ENCODE measurements at regions not wholly inside any gene's neighbourhood (a gene's known extent, or its start where the extent isn't known, plus 50 kb on each side); places are given as distances from the start of the nearest gene placed in this dataset.
"Not testable (repeated sequence)": the region's sequence is repeated elsewhere in the genome, so short reads cannot be mapped to it uniquely, and the experiment has no call there.

GRCh38 chr3:127520993-127521392, 69.5 kb downstream of the TPRA1 start:
- no peak for FAIRE-seq
- TF ChIP-seq TAF1 (IDR thresholded peaks at IDR 0.05; ENCODE audit: borderline replicate concordance, low read depth, low read length) (no peak), POLR2A (IDR thresholded peaks at IDR 0.05; ENCODE audit: low read depth, low read length) (no peak), POLR2AphosphoS5 (IDR thresholded peaks at IDR 0.05; ENCODE audit: low read depth, low read length) (no peak)

GRCh38 chr3:127518456-127519081, 72.0 kb downstream of the TPRA1 start:
- FAIRE-seq, result no peak
- no peak for DNase-seq (ENCODE audit: insufficient read length)
- TF ChIP-seq POLR2AphosphoS5 (IDR thresholded peaks at IDR 0.05; ENCODE audit: low read depth, low read length) (no peak), POLR2A (IDR thresholded peaks at IDR 0.05; ENCODE audit: low read depth, low read length) (no peak), TAF1 (IDR thresholded peaks at IDR 0.05; ENCODE audit: borderline replicate concordance, low read depth, low read length) (no peak)

More at GRCh38 chr3:127520993-127521392, 69.5 kb downstream of the TPRA1 start:
- no peak for DNase-seq (ENCODE audit: insufficient read length)

DNA sequence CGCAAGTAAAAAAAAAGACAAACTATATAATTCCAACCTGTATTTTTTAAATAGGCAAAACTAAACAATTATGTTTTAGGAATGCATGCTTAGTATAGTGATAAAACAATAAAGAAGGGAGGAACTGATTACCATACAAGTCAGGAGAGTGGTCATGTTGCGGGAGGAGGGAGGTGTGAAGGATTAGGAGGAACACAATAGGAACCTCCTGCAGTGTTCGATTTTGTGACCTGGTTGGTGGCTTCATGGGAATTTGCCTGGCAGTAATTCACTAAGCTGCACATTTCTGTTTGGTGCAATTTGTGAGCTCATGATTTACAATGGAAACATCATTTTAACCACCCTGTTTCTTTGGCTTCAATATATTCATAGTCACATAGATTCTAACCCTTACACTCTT, 78.3 kb downstream of the TPRA1 start:
- FAIRE-seq, result no peak
- DNase-seq (ENCODE audit: insufficient read length), result no peak
- TF ChIP-seq POLR2A (IDR thresholded peaks at IDR 0.05; ENCODE audit: low read depth, low read length), result no peak
- TF ChIP-seq POLR2AphosphoS5 (IDR thresholded peaks at IDR 0.05; ENCODE audit: low read depth, low read length), result no peak
- TF ChIP-seq TAF1 (IDR thresholded peaks at IDR 0.05; ENCODE audit: borderline replicate concordance, low read depth, low read length), result no peak

GRCh38 chr3:127501177-127501576, 89.4 kb downstream of the TPRA1 start:
- no peak for TF ChIP-seq POLR2A (IDR thresholded peaks at IDR 0.05; ENCODE audit: low read depth, low read length)
- no peak for TF ChIP-seq TAF1 (IDR thresholded peaks at IDR 0.05; ENCODE audit: borderline replicate concordance, low read depth, low read length)
- no peak for TF ChIP-seq POLR2AphosphoS5 (IDR thresholded peaks at IDR 0.05; ENCODE audit: low read depth, low read length)
- FAIRE-seq (no peak), DNase-seq (ENCODE audit: insufficient read length) (no peak)

DNA sequence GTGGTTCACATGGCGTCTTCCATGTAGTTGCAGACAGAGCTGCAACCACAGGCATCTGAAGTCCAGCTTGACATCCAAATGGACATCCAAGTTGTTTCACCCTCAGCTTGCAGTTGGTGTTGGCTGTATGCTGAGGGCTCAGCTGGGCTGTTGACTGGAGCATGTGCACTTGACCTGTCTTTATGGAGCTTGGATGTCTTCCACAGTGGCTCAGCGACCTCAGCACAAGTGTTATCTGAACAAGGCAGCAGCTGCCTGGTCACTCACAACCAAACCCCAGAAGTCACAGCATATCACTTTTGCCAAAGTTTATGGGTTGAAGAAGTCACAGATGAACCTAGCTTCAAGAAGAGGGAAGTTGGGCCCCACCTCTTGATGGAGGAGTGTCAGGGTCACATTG, 92.9 kb downstream of the TPRA1 start:
- no peak for TF ChIP-seq POLR2A (IDR thresholded peaks at IDR 0.05; ENCODE audit: low read depth, low read length)
- no peak for TF ChIP-seq TAF1 (IDR thresholded peaks at IDR 0.05; ENCODE audit: borderline replicate concordance, low read depth, low read length)
- no peak for TF ChIP-seq POLR2AphosphoS5 (IDR thresholded peaks at IDR 0.05; ENCODE audit: low read depth, low read length)
- DNase-seq (ENCODE audit: insufficient read length) (no peak), FAIRE-seq (no peak)

- no peak for FAIRE-seq
- DNase-seq (ENCODE audit: insufficient read length), result no peak
- TF ChIP-seq TAF1 (IDR thresholded peaks at IDR 0.05; ENCODE audit: borderline replicate concordance, low read depth, low read length) (no peak), POLR2A (IDR thresholded peaks at IDR 0.05; ENCODE audit: low read depth, low read length) (no peak), POLR2AphosphoS5 (IDR thresholded peaks at IDR 0.05; ENCODE audit: low read depth, low read length) (no peak)
These were observed 93.4 kb downstream of the TPRA1 start for GRCh38 chr3:127497166-127497565.

GRCh38 chr3:127495821-127496655, 94.5 kb downstream of the TPRA1 start:
- TF ChIP-seq TAF1 (IDR thresholded peaks at IDR 0.05; ENCODE audit: borderline replicate concordance, low read depth, low read length), result no peak
- no peak for TF ChIP-seq POLR2A (IDR thresholded peaks at IDR 0.05; ENCODE audit: low read depth, low read length)
- TF ChIP-seq POLR2AphosphoS5 (IDR thresholded peaks at IDR 0.05; ENCODE audit: low read depth, low read length), result no peak
- FAIRE-seq (no peak), DNase-seq (ENCODE audit: insufficient read length) (no peak)

DNA sequence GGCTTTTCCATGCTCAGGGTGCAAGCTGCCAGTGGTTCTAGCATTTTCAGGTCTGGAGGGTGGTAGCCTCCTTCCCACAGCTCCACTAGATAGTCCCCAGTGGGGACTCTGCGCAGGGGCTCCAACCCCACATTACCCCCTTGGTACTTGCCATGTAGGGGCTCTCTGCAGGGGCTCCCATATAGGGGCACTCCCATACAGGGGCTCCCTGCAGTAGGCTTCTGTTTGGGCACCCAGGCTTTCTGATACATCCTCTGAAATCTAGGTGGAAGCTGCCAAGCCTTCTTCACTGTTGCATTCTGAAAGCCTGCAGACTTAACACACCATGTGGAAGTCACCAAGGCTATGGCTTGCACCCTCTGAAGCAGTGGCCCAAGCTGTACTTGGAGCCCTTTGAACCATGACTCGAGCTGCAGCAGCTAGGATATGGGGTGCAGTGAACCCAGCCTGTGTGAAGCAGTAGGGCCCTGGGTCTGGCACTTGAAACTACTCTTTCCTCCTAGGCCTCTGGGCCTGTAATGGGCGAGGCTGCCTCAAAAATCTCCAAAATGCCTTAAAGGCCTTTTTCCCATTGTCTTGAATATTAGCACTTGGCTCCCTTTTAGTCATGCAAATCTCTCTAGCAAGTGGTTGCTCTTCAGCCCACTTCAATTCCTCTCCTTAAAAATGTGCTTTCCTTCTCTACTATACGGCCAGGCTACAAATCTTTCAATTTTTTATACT, 96.4 kb downstream of the TPRA1 start:
- DNase-seq (ENCODE audit: insufficient read length) (no peak), FAIRE-seq (no peak)
- TF ChIP-seq POLR2A (IDR thresholded peaks at IDR 0.05; ENCODE audit: low read depth, low read length), result no peak

GRCh38 chr3:127492426-127492825, 98.1 kb downstream of the TPRA1 start:
- no peak for FAIRE-seq
- TF ChIP-seq POLR2A (IDR thresholded peaks at IDR 0.05; ENCODE audit: low read depth, low read length) (no peak), POLR2AphosphoS5 (IDR thresholded peaks at IDR 0.05; ENCODE audit: low read depth, low read length) (no peak), TAF1 (IDR thresholded peaks at IDR 0.05; ENCODE audit: borderline replicate concordance, low read depth, low read length) (no peak)

GRCh38 chr3:127491909-127492308, 98.6 kb downstream of the TPRA1 start:
- FAIRE-seq (no peak), DNase-seq (ENCODE audit: insufficient read length) (no peak)
- TF ChIP-seq POLR2A (IDR thresholded peaks at IDR 0.05; ENCODE audit: low read depth, low read length) (no peak), TAF1 (IDR thresholded peaks at IDR 0.05; ENCODE audit: borderline replicate concordance, low read depth, low read length) (no peak), POLR2AphosphoS5 (IDR thresholded peaks at IDR 0.05; ENCODE audit: low read depth, low read length) (no peak)

More at GRCh38 chr3:127492426-127492825, 98.1 kb downstream of the TPRA1 start:
- no peak for DNase-seq (ENCODE audit: insufficient read length)

DNA sequence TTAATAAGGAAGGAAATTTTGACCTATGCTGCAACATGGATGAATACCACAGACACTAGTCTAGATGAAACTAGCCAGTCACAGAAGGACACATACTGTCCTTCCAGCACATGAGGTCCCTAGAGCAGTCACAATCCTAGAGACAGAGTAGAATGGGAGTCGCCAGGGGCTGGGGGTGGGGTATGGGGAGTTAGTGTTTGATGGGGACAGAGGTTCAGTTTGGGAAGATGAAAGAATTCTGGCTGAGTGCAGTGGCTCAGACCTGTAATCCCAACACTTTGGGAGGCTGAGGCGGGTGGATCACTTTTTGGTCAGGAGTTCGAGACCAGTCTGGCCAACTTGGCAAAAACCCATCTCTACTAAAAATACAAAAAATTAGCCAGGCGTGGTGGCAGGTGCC, 99.2 kb downstream of the TPRA1 start:
- TF ChIP-seq POLR2A (IDR thresholded peaks at IDR 0.05; ENCODE audit: low read depth, low read length) (no peak), TAF1 (IDR thresholded peaks at IDR 0.05; ENCODE audit: borderline replicate concordance, low read depth, low read length) (no peak), POLR2AphosphoS5 (IDR thresholded peaks at IDR 0.05; ENCODE audit: low read depth, low read length) (no peak)
- DNase-seq (ENCODE audit: insufficient read length) (no peak), FAIRE-seq (no peak)

DNA sequence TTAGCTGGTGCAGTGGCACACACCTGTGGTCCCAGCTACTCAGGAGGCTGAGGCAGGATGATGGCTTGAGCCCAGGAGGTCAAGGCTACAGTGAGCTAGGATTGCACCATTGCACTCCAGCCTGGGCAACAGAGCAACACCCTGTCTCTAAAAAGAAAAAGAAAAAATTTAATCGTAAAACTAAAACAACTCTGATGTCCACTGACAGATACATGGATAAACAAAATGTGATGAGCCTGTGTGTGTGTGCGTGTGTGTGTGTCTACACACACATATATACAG, 99.6 kb downstream of the TPRA1 start:
- not testable (repeated sequence) for DNase-seq (ENCODE audit: insufficient read length); FAIRE-seq
